H9 (cell line): ENCODE measurements at regions not wholly inside any gene's neighbourhood (a gene's known extent, or its start where the extent isn't known, plus 50 kb on each side); places are given as distances from the start of the nearest gene placed in this dataset.

Experiments used
- DNase-seq: peaks from one replicate; pipeline ENCODE4 v3.0.0-alpha.2; 2017
- H2AFZ ChIP-seq: one replicate; pipeline ENCODE4 v1.6.1; 2013; ENCODE audit warnings: mild to moderate bottlenecking, low read length, control low read depth, moderate library complexity
- H2AK5ac ChIP-seq: 2 replicates; pipeline ENCODE4 v1.6.1; 2013; ENCODE audit warnings: low read length, control low read depth, mixed read lengths; ENCODE audit not compliant: insufficient read length
- H2BK120ac ChIP-seq: one replicate; pipeline ENCODE4 v1.6.1; 2013; ENCODE audit warnings: low read depth, mild to moderate bottlenecking, low read length, control low read depth, inconsistent platforms; ENCODE audit not compliant: poor library complexity, severe bottlenecking
- H2BK12ac ChIP-seq: 2 replicates; pipeline ENCODE4 v1.6.1; 2013; ENCODE audit warnings: low read length, control low read depth, mixed read lengths, low read depth; ENCODE audit not compliant: insufficient read length
- H2BK15ac ChIP-seq: 2 replicates; pipeline ENCODE4 v1.6.1; 2013; ENCODE audit warnings: low read depth, low read length, control low read depth
- H2BK20ac ChIP-seq: one replicate; pipeline ENCODE4 v1.6.1; 2013; ENCODE audit warnings: low read depth, mild to moderate bottlenecking, low read length, control low read depth, inconsistent platforms; ENCODE audit not compliant: poor library complexity, severe bottlenecking
- H2BK5ac ChIP-seq: 2 replicates; pipeline ENCODE4 v1.6.1; 2013; ENCODE audit warnings: low read length, control low read depth, mixed read lengths; ENCODE audit not compliant: insufficient read length
- H3K14ac ChIP-seq: 2 replicates; pipeline ENCODE4 v1.6.1; 2013; ENCODE audit warnings: low read length, control low read depth; ENCODE audit not compliant: insufficient read depth
- H3K18ac ChIP-seq: 2 replicates; pipeline ENCODE4 v1.6.1; 2013; ENCODE audit warnings: low read depth, mild to moderate bottlenecking, mixed read lengths, low read length, control low read depth; ENCODE audit not compliant: insufficient read length
- H3K23ac ChIP-seq: 2 replicates; pipeline ENCODE4 v1.6.1; 2013; ENCODE audit warnings: low read length, control low read depth, mixed read lengths, low read depth; ENCODE audit not compliant: insufficient read length
- H3K23me2 ChIP-seq: 2 replicates; pipeline ENCODE4 v1.6.1; 2013; ENCODE audit warnings: low read depth, mild to moderate bottlenecking, mixed read lengths, low read length, control low read depth; ENCODE audit not compliant: insufficient read length, poor library complexity, severe bottlenecking
- H3K27ac ChIP-seq: 2 replicates; pipeline ENCODE4 v1.5.1; 2013; ENCODE audit warnings: low read length, control low read depth, mixed read lengths, low read depth; ENCODE audit not compliant: insufficient read length
- H3K27me3 ChIP-seq: 2 replicates; pipeline ENCODE4 v1.6.1; 2013; ENCODE audit warnings: low read length, control low read depth, inconsistent platforms; ENCODE audit not compliant: insufficient read depth
- H3K4ac ChIP-seq: 2 replicates; pipeline ENCODE4 v1.6.1; 2013; ENCODE audit warnings: low read depth, mild to moderate bottlenecking, control low read depth, inconsistent platforms, low read length, moderate library complexity
- H3K4me1 ChIP-seq: 2 replicates; pipeline ENCODE4 v1.6.1; 2013; ENCODE audit warnings: low read length, control low read depth, inconsistent platforms; ENCODE audit not compliant: insufficient read depth
- H3K4me2 ChIP-seq: 2 replicates; pipeline ENCODE4 v1.6.1; 2013; ENCODE audit warnings: low read length, control low read depth, mixed read lengths; ENCODE audit not compliant: insufficient read length, insufficient read depth
- H3K56ac ChIP-seq: 2 replicates; pipeline ENCODE4 v1.6.1; 2013; ENCODE audit warnings: low read depth, mild to moderate bottlenecking, mixed read lengths, low read length, control low read depth; ENCODE audit not compliant: insufficient read length
- H3K79me1 ChIP-seq: 2 replicates; pipeline ENCODE4 v1.6.1; 2013; ENCODE audit warnings: low read depth, mild to moderate bottlenecking, moderate library complexity, low read length, control low read depth, inconsistent platforms; ENCODE audit not compliant: insufficient read depth, poor library complexity, severe bottlenecking
- H3K79me2 ChIP-seq: 2 replicates; pipeline ENCODE4 v1.6.1; 2013; ENCODE audit warnings: low read length, control low read depth, inconsistent platforms; ENCODE audit not compliant: insufficient read depth
- H3K9ac ChIP-seq: 2 replicates; pipeline ENCODE4 v1.6.1; 2013; ENCODE audit warnings: low read length, control low read depth, mixed read lengths; ENCODE audit not compliant: insufficient read length; ENCODE audit errors: extremely low read depth
- H3K9me3 ChIP-seq: one replicate; pipeline ENCODE4 v1.6.1; 2013; ENCODE audit warnings: low read depth, low read length, inconsistent platforms; ENCODE audit not compliant: control insufficient read depth
- H3T11ph ChIP-seq: one replicate; pipeline ENCODE4 v1.6.1; 2013; ENCODE audit warnings: mild to moderate bottlenecking, low read length, control low read depth, inconsistent platforms
- H4K20me1 ChIP-seq: one replicate; pipeline ENCODE4 v1.6.1; 2013; ENCODE audit not compliant: control insufficient read depth, insufficient read length, insufficient read depth
- H4K5ac ChIP-seq: 2 replicates; pipeline ENCODE4 v1.6.1; 2013; ENCODE audit warnings: low read depth, mild to moderate bottlenecking, mixed read lengths, low read length, control low read depth; ENCODE audit not compliant: insufficient read length
- H4K8ac ChIP-seq: replicated peaks from 2 replicates; pipeline ENCODE4 v1.6.1; 2013; ENCODE audit warnings: low read length, control low read depth, mixed read lengths, low read depth; ENCODE audit not compliant: insufficient read length
- H4K91ac ChIP-seq: 2 replicates; pipeline ENCODE4 v1.6.1; 2013; ENCODE audit warnings: low read depth, mild to moderate bottlenecking, moderate library complexity, mixed read lengths, low read length, control low read depth; ENCODE audit not compliant: insufficient read length
- H3K27ac Mint-ChIP-seq, 3 experiments: 2 replicates in 2 of 3; 3 replicates in 1 of 3; pipeline ENCODE4 v1.8.0; 2020 to 2021; ENCODE audit warnings: mixed read lengths in 3 of 3, mild to moderate bottlenecking in 1 of 3, moderate library complexity in 1 of 3
- H3K27me3 Mint-ChIP-seq: 2 replicates; pipeline ENCODE4 v1.8.0; 2021; ENCODE audit warnings: low read depth, mild to moderate bottlenecking, moderate library complexity, mixed read lengths
- H3K36me3 Mint-ChIP-seq, 3 experiments: 2 replicates in 2 of 3; 3 replicates in 1 of 3; pipeline ENCODE4 v1.8.0; 2020 to 2021; ENCODE audit warnings: low read depth in 3 of 3, mixed read lengths in 3 of 3; ENCODE audit not compliant: insufficient read depth in 1 of 3
- H3K4me1 Mint-ChIP-seq, 2 experiments: 2 replicates each; pipeline ENCODE4 v1.8.0; 2020; ENCODE audit warnings: mixed read lengths in 2 of 2
- H3K4me3 Mint-ChIP-seq, 2 experiments: 2 replicates in 1 of 2; 3 replicates in 1 of 2; pipeline ENCODE4 v1.8.0; 2020 to 2021; ENCODE audit warnings: mild to moderate bottlenecking in 2 of 2, mixed read lengths in 2 of 2, moderate library complexity in 1 of 2
- H3K9me3 Mint-ChIP-seq, 2 experiments: 2 replicates in 1 of 2; 3 replicates in 1 of 2; pipeline ENCODE4 v1.8.0; 2020; ENCODE audit warnings: mild to moderate bottlenecking in 2 of 2, mixed read lengths in 2 of 2, moderate library complexity in 1 of 2
- CTCF ChIP-seq: fragments of 200-600 bp; sonication (generic); conservative IDR thresholded peaks from 3 replicates; pipeline ENCODE4 v1.8.0; 2021; ENCODE audit warnings: antibody characterized with exemption, mild to moderate bottlenecking
- WGBS: extraction: QIAGEN DNeasy Blood & Tissue Kit; methylation state at CpG from one replicate; pipeline ENCODE4 v1.1.7; 2013; ENCODE audit warnings: missing lambda C conversion rate, low lambda C conversion rate, mixed read lengths; ENCODE audit not compliant: insufficient read length; ENCODE audit errors: extremely low coverage; 5-methylcytosine and 5-hydroxymethylcytosine counted together

GRCh38 chr12:114982760-114983159 is 298.8 kb upstream of the TBX3 start:
- H3K56ac ChIP-seq = no peak overlapping the region
- no peak overlapping the region for H2BK20ac ChIP-seq
- no peaks in the 10 kb centered on the region for H3K79me1 ChIP-seq
- no peaks in the 10 kb centered on the region for H3K79me2 ChIP-seq
- H3T11ph ChIP-seq = no peak overlapping the region
- H3K36me3 Mint-ChIP-seq = no peaks in the 10 kb centered on the region
- peaks cover 26% of the 10 kb centered on the region for H3K27me3 Mint-ChIP-seq
- no peak overlapping the region for H3K23ac ChIP-seq
- H2AK5ac ChIP-seq = no peak overlapping the region
- H2BK12ac ChIP-seq = no peak overlapping the region
- H3K9ac ChIP-seq = no peak overlapping the region
- H3K23me2 ChIP-seq = no peaks in the 10 kb centered on the region
- H3K27ac Mint-ChIP-seq = no peak overlapping the region
- H3K18ac ChIP-seq = no peak overlapping the region
- H2BK15ac ChIP-seq = no peak overlapping the region
- no peak overlapping the region for H3K4ac ChIP-seq
- H3K4me3 Mint-ChIP-seq = no peak overlapping the region
- no peak overlapping the region for H4K91ac ChIP-seq
- H3K4me1 ChIP-seq = no peaks in the 10 kb centered on the region
- H4K8ac ChIP-seq = no peak overlapping the region
- peaks cover 0 to 2% of the 10 kb centered on the region in 2 experiments; a peak in 2 of 5 replicates for H3K9me3 Mint-ChIP-seq
- H3K9me3 ChIP-seq = no peaks in the 10 kb centered on the region
- no peak overlapping the region for H3K4me2 ChIP-seq
- no peak overlapping the region for H2BK120ac ChIP-seq
- no peak overlapping the region for H2BK5ac ChIP-seq
- TF ChIP-seq CTCF = no peak
- no peak overlapping the region for H4K5ac ChIP-seq
- H2AFZ ChIP-seq = no peak overlapping the region
- H3K27ac ChIP-seq = no peak overlapping the region
- no peaks in the 10 kb centered on the region for H3K4me1 Mint-ChIP-seq
- no CpG with 5 or more reads among the region's 2 CpGs for WGBS
- no peak overlapping the region for H3K14ac ChIP-seq
- no peaks in the 10 kb centered on the region for H3K27me3 ChIP-seq
- H4K20me1 ChIP-seq = no peaks in the 10 kb centered on the region
- no peak for DNase-seq
